ENCODE measurements at regions not wholly inside any gene's neighbourhood (a gene's known extent, or its start where the extent isn't known, plus 50 kb on each side); places are given as distances from the start of the nearest gene placed in this dataset.

DNA sequence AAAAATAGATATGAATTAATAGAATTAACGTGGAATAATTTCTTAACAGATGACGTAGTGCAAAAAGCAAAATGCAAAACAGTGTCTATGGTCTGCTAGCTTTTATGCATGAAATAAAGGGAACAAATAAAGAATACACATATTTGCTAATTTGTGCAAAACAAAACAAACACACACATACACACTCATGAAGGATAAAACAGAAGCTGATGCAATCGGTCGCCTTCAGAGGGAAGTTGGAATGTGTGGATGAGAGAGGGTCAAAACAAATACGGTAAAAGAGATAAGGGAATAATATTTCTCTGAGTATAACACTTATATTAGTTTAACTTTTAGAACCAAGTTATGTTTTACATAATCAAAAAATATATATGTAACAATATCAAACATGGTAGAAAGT, 1160.9 kb upstream of the PCDH9 start:
- TF ChIP-seq CTCF (conservative IDR thresholded peaks at IDR 0.05; ENCODE audit: low read depth, low read length) (no peak), EZH2 (IDR thresholded peaks at IDR 0.05; ENCODE audit: borderline replicate concordance, low read depth, low read length, poor library complexity, severe bottlenecking) (no peak)
- no peak for DNase-seq (ENCODE audit: low spot score)
- no peak overlapping the region for H3K4me3 ChIP-seq (ENCODE audit: low read depth, low read length, poor library complexity, severe bottlenecking)
- ChIA-PET CTCF (no interaction called here), POLR2A (ENCODE audit: low non-redundant PET) (no interaction called here)
- H3K4me1 ChIP-seq (ENCODE audit: insufficient read depth, low read length, poor library complexity, severe bottlenecking): no peaks in the 10 kb centered on the region
- BruUV-seq (replicated peaks): no TSS peak
- no peak overlapping the region for H3K27ac ChIP-seq (ENCODE audit: low read depth, low read length, poor library complexity, severe bottlenecking)
- no peaks in the 10 kb centered on the region for H3K27me3 ChIP-seq (replicated peaks; ENCODE audit: insufficient read depth, low read depth, low read length, poor library complexity)
- H3K36me3 ChIP-seq (ENCODE audit: insufficient read depth, low read length, poor library complexity, severe bottlenecking): no peaks in the 10 kb centered on the region
- no peaks in the 10 kb centered on the region for H3K9me3 ChIP-seq (ENCODE audit: low read depth, low read length, poor library complexity, severe bottlenecking)
- intact Hi-C loops (cut with micrococcal nuclease; ENCODE audit: unreplicated experiment): no loop called here

DNA sequence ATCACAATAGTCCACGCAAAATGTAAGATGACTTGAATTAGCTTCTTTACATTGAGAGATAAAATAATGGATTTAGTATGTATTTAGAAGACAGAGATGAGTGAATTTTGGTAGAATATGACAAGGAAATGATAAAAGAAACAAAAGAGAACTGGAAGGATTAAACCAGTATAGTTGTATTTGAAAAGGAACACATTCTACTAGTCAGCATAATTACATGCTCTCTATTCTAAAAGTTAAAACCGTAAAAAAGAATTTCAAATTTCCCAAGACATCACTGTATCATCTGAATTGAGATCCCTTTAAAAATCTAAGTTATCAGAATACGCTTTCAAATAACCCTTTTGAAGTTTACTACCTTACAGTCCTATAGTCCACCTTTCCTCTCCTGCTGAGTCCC, 1156.7 kb upstream of the PCDH9 start:
- no peak for DNase-seq (ENCODE audit: low spot score)
- Histone ChIP-seq H3K27ac (ENCODE audit: low read depth, low read length, poor library complexity, severe bottlenecking) (no peak overlapping the region), H3K36me3 (ENCODE audit: insufficient read depth, low read length, poor library complexity, severe bottlenecking) (no peaks in the 10 kb centered on the region), H3K4me1 (ENCODE audit: insufficient read depth, low read length, poor library complexity, severe bottlenecking) (no peaks in the 10 kb centered on the region), H3K4me3 (ENCODE audit: low read depth, low read length, poor library complexity, severe bottlenecking) (no peak overlapping the region), H3K27me3 (replicated peaks; ENCODE audit: insufficient read depth, low read depth, low read length, poor library complexity) (no peaks in the 10 kb centered on the region), H3K9me3 (ENCODE audit: low read depth, low read length, poor library complexity, severe bottlenecking) (no peaks in the 10 kb centered on the region)
- intact Hi-C loops (cut with micrococcal nuclease; ENCODE audit: unreplicated experiment): no loop called here
- ChIA-PET CTCF (no interaction called here), POLR2A (ENCODE audit: low non-redundant PET) (no interaction called here)
- no TSS peak for BruUV-seq (replicated peaks)
- TF ChIP-seq CTCF (conservative IDR thresholded peaks at IDR 0.05; ENCODE audit: low read depth, low read length) (no peak), EZH2 (IDR thresholded peaks at IDR 0.05; ENCODE audit: borderline replicate concordance, low read depth, low read length, poor library complexity, severe bottlenecking) (no peak)

- no peak overlapping the region for H3K4me3 ChIP-seq (ENCODE audit: low read depth, low read length, poor library complexity, severe bottlenecking)
- no peaks in the 10 kb centered on the region for H3K9me3 ChIP-seq (ENCODE audit: low read depth, low read length, poor library complexity, severe bottlenecking)
- TF ChIP-seq EZH2 (IDR thresholded peaks at IDR 0.05; ENCODE audit: borderline replicate concordance, low read depth, low read length, poor library complexity, severe bottlenecking) (no peak), CTCF (conservative IDR thresholded peaks at IDR 0.05; ENCODE audit: low read depth, low read length) (no peak)
- no peak for DNase-seq (ENCODE audit: low spot score)
- H3K27me3 ChIP-seq (replicated peaks; ENCODE audit: insufficient read depth, low read depth, low read length, poor library complexity): no peaks in the 10 kb centered on the region
- BruUV-seq (replicated peaks): no TSS peak
- intact Hi-C loops (cut with micrococcal nuclease; ENCODE audit: unreplicated experiment): no loop called here
- no peaks in the 10 kb centered on the region for H3K4me1 ChIP-seq (ENCODE audit: insufficient read depth, low read length, poor library complexity, severe bottlenecking)
- ChIA-PET POLR2A (ENCODE audit: low non-redundant PET) (no interaction called here), CTCF (no interaction called here)
- no peaks in the 10 kb centered on the region for H3K36me3 ChIP-seq (ENCODE audit: insufficient read depth, low read length, poor library complexity, severe bottlenecking)
- no peak overlapping the region for H3K27ac ChIP-seq (ENCODE audit: low read depth, low read length, poor library complexity, severe bottlenecking)
Observed at GRCh38 chr13:68380041-68380973, 1150.2 kb upstream of the PCDH9 start.

Measured in A673 (cell line).